A673 (cell line): ENCODE measurements at regions not wholly inside any gene's neighbourhood (a gene's known extent, or its start where the extent isn't known, plus 50 kb on each side); places are given as distances from the start of the nearest gene placed in this dataset.

Experiments used
- BruUV-seq: library from RNA; stranded (reverse); fragments of 400-500 nt; replicated peaks from 2 replicates; lab custom pipeline; 2021; lab: Mats Ljungman, UMichigan
- CTCF ChIA-PET: fragments of 300-600 bp; sonication (Branson Sonifier 250); formaldehyde crosslinking; loops from one replicate; lab custom pipeline; 2022; ENCODE audit warnings: antibody characterized with exemption; lab: Charles Lee
- POLR2A ChIA-PET: fragments of 300-600 bp; sonication (Branson Sonifier 250); formaldehyde crosslinking; loops from one replicate; lab custom pipeline; 2022; ENCODE audit warnings: antibody characterized with exemption; ENCODE audit not compliant: low non-redundant PET; lab: Charles Lee
- DNase-seq: peaks from one replicate; pipeline ENCODE4 v3.0.0-alpha.2; 2015; ENCODE audit warnings: low spot score
- H3K27ac ChIP-seq: fragments of 200-600 bp; sonication (generic); 2 replicates; pipeline ENCODE4 v1.5.1; 2016; ENCODE audit warnings: mixed run types, low read depth, mild to moderate bottlenecking, mixed read lengths, antibody characterized with exemption, low read length; ENCODE audit not compliant: poor library complexity, severe bottlenecking
- H3K27me3 ChIP-seq: fragments of 200-600 bp; sonication (generic); replicated peaks from 2 replicates; pipeline ENCODE4 v1.6.1; 2017; ENCODE audit warnings: mixed run types, low read depth, mild to moderate bottlenecking, mixed read lengths, antibody characterized with exemption, low read length; ENCODE audit not compliant: insufficient read depth, poor library complexity
- H3K36me3 ChIP-seq: fragments of 200-600 bp; sonication (generic); 2 replicates; pipeline ENCODE4 v1.6.1; 2016; ENCODE audit warnings: mixed run types, mild to moderate bottlenecking, mixed read lengths, antibody characterized with exemption, low read length; ENCODE audit not compliant: insufficient read depth, poor library complexity, severe bottlenecking
- H3K4me1 ChIP-seq: fragments of 200-600 bp; sonication (generic); 2 replicates; pipeline ENCODE4 v1.6.1; 2017; ENCODE audit warnings: mixed run types, mild to moderate bottlenecking, mixed read lengths, antibody characterized with exemption, low read length; ENCODE audit not compliant: insufficient read depth, poor library complexity, severe bottlenecking
- H3K4me3 ChIP-seq: fragments of 200-600 bp; sonication (generic); 2 replicates; pipeline ENCODE4 v1.5.1; 2016; ENCODE audit warnings: low read depth, mixed run types, mild to moderate bottlenecking, mixed read lengths, low read length; ENCODE audit not compliant: poor library complexity, severe bottlenecking
- H3K9me3 ChIP-seq: fragments of 200-600 bp; sonication (generic); 2 replicates; pipeline ENCODE4 v1.6.1; 2016; ENCODE audit warnings: mixed run types, low read depth, mild to moderate bottlenecking, mixed read lengths, antibody characterized with exemption, low read length; ENCODE audit not compliant: poor library complexity, severe bottlenecking
- CTCF ChIP-seq: fragments of 300-800, 200-600 bp; sonication (generic); conservative IDR thresholded peaks from 2 replicates; pipeline ENCODE4 v1.5.1; 2017; ENCODE audit warnings: low read depth, mild to moderate bottlenecking, antibody characterized with exemption, low read length, moderate library complexity, mixed read lengths
- EZH2 ChIP-seq: fragments of 200-600 bp; sonication (generic); IDR thresholded peaks from 2 replicates; pipeline ENCODE4 v1.6.1; 2017; ENCODE audit warnings: borderline replicate concordance, low read depth, mild to moderate bottlenecking, mixed read lengths, antibody characterized with exemption, low read length; ENCODE audit not compliant: poor library complexity, severe bottlenecking
- intact Hi-C: fragments of 100-400 bp; cut with micrococcal nuclease; formaldehyde crosslinking; loops from one replicate; pipeline ENCODE4 v1.10.0; 2022; ENCODE audit not compliant: unreplicated experiment

GRCh38 chr4:117868201-117868600 is 166.1 kb upstream of the NDST3 start:
- no peak for DNase-seq
- intact Hi-C loops = no loop called here
- TF ChIP-seq CTCF = no peak
- no peak for TF ChIP-seq EZH2
- ChIA-PET POLR2A (no interaction called here), CTCF (no interaction called here)
- peaks cover 5% of the 10 kb centered on the region for H3K4me1 ChIP-seq
- no peak overlapping the region for H3K4me3 ChIP-seq
- no peaks in the 10 kb centered on the region for H3K27me3 ChIP-seq
- no peaks in the 10 kb centered on the region for H3K9me3 ChIP-seq
- no peaks in the 10 kb centered on the region for H3K36me3 ChIP-seq
- BruUV-seq = no TSS peak
- no peak overlapping the region for H3K27ac ChIP-seq

GRCh38 chr4:117873779-117874178 is 160.5 kb upstream of the NDST3 start:
- CTCF ChIA-PET = interaction anchor here (0.6 kb wide), 1 partner anchor 95 kb away, joined by 4 read pairs; no protein-coding TSS in a partner anchor
- TF ChIP-seq CTCF (no peak), EZH2 (no peak)
- Histone ChIP-seq H3K9me3 (no peaks in the 10 kb centered on the region), H3K36me3 (no peaks in the 10 kb centered on the region), H3K4me1 (no peaks in the 10 kb centered on the region), H3K4me3 (no peak overlapping the region), H3K27ac (no peak overlapping the region), H3K27me3 (no peaks in the 10 kb centered on the region)
- DNase-seq = no peak
- POLR2A ChIA-PET = no interaction called here
- intact Hi-C loops = no loop called here
- no TSS peak for BruUV-seq

- TF ChIP-seq EZH2 = no peak
- no peak for TF ChIP-seq CTCF
- H3K9me3 ChIP-seq = no peaks in the 10 kb centered on the region
- H3K27me3 ChIP-seq = no peaks in the 10 kb centered on the region
- CTCF ChIA-PET = no interaction called here
- DNase-seq = no peak
- H3K27ac ChIP-seq = no peak overlapping the region
- BruUV-seq = no TSS peak
- POLR2A ChIA-PET = no interaction called here
- H3K4me1 ChIP-seq = no peaks in the 10 kb centered on the region
- no peaks in the 10 kb centered on the region for H3K36me3 ChIP-seq
- H3K4me3 ChIP-seq = no peak overlapping the region
- intact Hi-C loops = no loop called here
Measured at GRCh38 chr4:117874216-117874615, 160.1 kb upstream of the NDST3 start.
